ENCODE measurements at regions not wholly inside any gene's neighbourhood (a gene's known extent, or its start where the extent isn't known, plus 50 kb on each side); places are given as distances from the start of the nearest gene placed in this dataset.

DNA sequence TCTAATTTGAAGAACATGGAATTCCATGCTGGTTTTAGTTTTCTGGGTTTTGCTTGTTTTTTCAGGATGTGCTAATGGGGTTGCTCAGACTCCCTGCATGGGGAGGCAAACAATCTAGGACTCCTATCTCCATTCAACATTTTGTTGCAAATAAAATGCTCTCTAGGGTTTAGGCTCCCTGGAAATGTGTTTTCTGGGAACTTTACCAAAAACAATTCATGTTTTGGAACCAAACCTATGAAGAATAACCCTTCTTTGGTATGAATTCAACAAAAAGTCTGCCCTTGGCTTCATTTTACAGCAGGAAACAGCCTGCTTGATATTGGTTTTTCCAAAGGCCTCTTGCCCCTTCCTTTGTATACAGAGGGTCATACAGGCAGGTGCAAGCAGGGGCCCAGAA lies 217.7 kb downstream of the FOXA2 start:
- DNase-seq, result no peak

DNA sequence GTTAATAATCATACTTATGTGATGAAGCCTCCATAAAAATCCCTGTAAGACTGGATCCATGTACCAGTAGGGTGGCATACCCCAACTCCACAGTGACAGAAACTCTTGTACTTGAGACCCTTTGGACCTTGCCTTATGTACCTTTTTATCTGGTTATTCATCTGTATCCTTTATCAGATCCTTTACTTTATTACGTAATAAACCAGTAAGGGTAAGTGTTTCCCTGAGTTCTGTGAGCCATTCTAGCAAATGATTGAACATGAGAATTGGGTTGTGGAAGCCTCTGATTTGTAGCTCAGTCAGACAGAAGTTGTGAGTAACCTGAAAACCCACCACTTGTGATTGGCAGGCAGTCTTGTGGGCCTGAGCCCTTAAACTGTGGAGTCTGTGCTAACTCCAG lies 229.7 kb downstream of the FOXA2 start:
- no peak for DNase-seq

DNA sequence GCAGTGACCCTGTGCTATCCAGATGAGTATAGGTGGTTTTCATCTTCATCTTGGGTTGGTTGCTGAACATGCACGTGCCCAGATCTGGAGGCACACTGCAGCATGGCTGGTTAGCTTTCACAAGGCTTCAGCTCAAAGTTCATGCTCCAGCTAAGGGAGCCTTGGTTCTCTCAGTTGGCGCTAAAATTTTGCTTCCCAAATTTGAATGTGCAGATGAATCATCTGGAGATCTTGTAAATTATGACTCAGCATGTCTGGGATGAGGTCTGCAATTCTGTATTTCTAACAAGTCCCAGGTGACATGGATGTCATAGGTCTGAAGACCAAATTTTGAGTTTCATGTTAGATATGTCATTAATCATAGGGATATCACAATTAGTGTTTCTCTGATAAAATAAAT lies 230.8 kb downstream of the FOXA2 start:
- DNase-seq, result no peak

DNA sequence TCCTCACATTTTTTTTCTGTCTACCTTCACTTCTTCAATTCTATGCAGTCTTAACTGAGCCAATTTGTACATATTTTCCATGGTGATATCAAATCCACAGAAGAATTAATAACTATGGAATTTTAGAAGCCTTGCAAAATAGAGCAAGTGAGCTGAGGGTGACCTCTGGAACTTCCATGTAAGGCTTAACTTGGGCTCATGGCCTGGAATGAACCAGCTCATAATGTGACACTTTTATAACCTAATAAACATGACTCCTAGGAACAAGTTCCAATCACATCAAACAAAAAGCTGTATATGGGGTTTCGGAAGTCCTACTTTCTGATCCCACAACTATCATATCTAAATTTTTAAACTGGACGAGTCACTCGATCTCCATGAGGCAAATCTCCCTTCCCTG lies 232.4 kb downstream of the FOXA2 start:
- no peak for DNase-seq

DNA sequence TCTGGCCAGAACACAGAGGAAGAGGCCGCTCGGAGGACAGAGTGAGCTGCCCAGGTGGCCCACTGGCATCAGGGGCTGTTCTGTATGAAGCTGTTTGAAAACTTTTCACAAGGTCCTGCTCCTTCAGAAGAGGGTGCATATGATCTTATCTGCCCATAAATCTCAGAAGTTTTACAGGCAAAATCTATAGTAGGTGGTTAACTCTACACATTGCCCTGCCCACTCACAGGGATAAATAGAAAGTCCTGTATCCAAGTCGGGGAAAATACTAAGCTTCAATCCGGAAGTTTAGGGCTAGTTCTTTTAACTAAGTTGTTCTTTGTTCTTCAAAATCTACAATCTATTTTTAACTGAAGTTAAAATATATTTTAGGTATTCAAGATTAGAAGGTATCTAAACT lies 233.7 kb downstream of the FOXA2 start:
- no peak for DNase-seq

DNA sequence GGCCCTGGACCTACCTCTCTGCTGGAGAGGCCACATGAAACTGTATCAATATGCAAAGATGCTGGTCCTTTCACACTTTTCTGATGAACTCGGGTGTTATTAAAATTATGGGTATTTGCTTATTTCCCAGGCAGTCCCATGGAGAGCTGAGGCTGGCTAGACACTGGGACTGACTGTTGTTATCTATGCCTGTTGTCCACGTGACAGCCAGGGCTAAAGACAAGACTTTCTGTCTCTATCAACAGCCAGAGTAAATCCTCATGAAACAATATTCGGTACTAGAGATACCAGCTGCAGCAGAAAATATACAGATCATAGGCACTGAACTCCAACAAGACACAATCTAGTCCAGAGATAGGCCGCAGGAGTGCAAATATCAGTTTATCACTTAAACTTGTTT lies 236.4 kb downstream of the FOXA2 start:
- no peak for DNase-seq

DNA sequence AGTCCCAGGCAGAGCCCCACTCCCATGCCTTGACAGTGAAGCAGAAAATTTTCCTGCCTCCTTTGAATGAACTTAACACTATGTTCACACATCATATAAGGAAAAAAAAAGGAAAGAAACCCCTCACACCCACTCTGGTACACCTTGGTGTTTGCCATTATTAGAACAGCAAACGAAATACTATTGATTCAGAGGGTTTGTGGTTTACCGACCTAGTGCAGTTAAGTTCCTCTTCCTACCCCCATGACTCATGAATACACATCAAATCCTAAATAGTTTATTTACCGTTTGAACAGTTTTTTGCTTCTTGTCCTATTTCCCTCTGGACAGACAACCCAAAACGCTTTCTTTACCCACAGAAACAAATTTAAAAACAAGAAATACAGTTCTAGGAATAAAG lies 237.7 kb downstream of the FOXA2 start:
- no peak for DNase-seq

DNA sequence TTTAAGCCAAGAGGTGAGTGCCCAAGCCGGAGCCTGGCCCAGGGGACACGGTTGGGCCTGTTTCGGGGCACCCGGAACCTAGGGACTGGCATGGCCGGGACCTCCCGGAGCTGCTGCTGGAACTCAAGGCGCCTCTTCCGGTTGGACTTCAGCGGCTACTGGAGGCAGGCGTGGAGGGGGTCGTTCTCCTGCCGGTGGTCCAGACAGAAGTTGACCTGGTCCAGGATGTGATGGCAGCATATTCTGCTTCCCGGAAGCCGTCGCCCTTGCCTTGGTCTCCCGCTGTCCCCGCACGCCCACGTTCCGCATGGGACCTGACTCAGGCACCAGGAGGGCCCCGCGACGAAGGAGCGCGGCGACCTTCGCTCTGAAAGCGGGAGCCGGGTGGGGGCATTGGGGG lies 240.8 kb downstream of the FOXA2 start:
- DNase-seq, result no peak

DNA sequence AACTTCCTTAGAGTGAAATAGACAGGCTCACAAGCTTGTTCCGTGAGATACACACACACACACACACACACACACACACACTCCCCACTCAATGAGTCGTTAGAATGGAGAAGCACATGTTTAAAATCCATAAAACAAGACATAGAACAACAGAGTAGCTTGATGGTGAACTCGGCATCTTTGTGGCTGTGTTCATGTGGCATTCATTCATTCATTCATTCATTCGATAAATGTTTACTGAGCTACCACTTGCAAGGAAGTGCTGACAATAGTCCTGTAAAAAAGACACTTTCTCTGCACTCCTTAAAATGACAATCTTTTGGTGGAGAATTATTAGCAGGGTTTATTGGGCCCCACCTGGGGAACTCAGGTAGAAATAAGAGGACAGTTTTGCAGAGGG lies 242.0 kb downstream of the FOXA2 start:
- DNase-seq, result no peak

DNA sequence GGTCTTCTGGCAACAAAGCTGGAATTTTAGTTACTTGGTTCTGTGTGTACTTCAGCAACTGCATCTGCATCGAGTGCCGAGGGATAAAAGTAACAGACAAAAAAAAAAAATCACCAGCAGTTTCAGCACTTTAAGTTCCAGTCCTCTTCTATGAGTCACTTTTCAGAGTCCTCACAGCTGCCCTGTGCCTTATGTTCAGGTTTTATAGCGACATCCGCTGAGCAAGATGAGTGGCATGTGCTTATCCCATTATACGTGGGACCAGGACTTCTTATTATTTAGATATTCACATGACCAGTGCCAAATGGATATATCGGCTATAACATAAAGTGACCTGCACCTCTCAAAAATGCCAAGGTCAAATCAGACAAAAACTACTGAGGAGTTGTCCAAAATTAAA lies 242.9 kb downstream of the FOXA2 start:
- no peak for DNase-seq

DNA sequence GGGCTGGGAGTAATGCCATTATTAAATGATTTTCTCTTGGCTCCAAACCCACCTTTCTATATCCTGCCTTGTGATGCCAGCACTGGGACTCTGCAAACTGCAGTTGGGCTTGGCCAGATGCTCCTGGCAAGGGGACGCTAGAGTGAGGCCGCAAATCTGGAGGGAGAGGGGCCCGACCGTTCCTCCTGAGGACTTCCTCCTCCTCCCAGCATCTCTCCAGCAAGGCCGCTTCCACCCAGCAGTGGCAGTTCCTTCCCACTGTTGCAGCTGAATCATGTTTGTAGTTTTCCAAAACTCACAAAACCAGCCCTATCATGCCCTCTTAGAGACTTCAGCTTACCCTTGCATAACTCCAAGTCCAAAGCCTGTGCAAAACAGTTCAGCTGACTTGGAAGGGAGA lies 244.4 kb downstream of the FOXA2 start:
- DNase-seq, result no peak

DNA sequence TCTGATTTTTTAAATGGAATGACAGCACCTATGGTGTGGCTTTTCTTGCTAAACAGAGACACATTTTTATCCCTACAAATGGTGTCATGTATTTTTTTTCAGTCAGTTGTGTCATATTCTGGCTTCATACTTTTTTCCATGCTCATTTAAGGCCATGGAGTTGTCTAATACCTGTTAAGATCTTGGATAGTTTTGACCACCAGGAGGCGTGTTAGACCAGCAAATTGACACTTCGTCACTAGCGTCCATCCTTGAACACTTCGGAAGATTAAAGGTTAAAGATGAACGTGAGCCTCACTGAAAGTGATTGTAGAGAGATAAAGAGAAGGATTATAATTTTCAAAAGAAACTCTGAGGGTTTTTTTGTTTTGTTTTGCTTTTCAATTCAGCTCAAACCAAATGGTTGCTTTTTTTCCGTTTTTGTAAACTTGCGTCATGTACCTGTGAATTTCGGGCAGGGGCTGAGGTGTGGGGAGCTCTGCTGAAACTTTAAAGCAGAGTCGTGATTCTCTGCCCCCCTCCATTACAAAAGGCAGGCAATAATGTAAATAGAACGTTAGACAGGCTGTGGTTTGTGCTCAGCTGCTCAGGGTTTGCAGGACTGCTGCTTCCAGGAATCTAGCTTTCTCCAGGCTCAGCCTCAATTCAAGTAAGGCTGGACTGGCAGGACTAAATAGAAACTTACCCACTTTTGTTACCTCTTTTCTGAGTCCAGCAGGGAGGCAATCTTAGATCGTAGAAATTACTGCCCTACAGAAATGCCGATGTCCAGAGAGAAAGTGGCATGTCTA lies 245.1 kb downstream of the FOXA2 start:
- peak in 1 of 5 donors; percentile 29 for DNase-seq

DNA sequence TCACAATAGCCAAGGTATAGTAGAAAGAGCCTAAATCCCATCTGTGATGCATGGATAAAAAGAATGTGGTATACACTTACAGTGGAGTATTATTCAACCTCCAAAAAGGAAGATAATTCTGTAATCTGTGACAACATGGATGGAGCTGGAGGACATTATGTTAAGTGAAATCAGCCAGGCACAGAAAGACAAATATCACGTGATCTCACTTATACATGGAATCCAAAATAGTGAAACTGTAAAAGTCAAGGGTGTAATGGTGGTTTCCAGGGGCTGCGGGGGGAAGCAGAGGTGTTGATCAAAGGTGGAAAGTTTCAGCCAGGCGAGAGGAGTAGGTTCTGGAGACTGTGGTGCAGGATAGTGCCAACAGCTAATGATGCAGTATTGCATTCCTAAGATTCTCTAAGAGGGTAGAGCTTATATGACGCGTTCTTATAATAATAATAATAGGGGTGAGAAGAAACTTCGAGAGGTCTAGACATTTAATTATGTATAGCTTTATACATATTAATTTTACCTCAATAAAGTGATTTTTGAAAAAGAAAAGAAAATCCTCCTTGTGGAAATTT lies 246.1 kb downstream of the FOXA2 start:
- no peak for DNase-seq

DNA sequence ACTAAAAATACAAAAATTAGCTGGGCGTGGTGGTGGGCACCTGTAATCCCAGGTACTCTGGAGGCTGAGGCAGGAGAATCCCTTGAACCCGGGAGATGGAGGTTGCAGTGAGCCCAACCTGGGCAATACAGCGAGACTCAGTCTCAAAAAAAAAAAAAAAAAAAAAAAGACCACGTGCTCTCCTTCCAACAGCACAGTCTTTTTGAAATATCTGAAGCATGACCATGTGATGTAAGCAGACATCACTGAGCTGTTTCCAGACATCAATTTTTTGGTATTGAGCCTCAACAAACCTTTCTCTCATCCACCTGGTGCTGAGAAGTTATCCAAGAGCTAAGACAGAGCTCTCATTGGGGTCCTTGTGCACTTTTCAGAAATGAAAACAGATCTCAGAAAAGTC lies 249.2 kb downstream of the FOXA2 start:
- DNase-seq, result no peak

DNA sequence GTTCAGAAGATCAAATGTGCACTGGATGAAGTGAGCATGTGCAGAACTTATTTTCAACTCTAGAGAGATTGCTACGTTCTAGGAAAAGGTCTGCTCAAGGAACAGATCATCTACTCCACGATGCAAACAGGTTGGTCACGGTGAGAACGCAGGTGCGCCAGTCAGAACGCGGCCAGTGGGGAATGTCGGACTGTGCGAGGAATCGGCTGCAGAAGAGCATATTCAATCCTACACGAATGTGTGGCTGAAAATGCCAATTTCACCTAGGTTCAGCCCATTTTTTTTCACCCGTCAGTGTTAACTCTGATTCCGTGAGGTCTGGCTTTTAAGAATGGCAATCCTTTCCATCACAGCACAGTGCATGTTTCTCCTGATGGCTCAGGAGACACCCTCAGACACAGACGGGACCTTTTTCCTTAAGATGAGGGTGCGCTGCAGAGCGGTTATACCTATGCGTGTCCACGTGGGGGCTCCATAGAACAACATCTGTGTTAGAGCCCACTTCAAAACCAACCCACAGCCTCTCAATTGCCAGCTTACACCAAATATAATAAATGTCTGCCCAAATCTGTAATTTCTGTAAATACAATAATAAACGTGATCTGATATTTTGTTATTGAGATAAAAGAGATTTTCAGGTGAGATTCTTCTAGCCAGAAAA lies 250.4 kb downstream of the FOXA2 start:
- peak in 1 of 5 donors; percentile 27 for DNase-seq

DNA sequence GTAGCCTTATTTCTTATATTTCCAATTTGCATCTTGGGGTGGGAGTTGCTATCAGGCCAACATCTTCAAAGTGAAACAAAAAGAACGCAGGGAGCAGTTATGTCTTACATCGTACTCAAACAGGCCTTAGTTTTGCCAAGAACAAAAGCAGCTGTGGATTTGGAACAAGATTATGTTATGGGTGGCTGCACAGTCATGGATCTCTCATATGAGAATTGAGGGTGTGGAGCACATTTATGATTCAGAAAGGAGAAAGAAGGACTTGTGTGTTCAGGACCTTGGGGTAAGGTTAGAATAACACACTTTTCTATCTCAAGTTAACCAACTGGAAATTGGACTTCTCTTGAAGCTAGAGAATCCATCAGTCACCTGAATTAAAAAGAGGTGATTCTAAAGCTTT lies 259.9 kb downstream of the FOXA2 start:
- no peak for DNase-seq

DNA sequence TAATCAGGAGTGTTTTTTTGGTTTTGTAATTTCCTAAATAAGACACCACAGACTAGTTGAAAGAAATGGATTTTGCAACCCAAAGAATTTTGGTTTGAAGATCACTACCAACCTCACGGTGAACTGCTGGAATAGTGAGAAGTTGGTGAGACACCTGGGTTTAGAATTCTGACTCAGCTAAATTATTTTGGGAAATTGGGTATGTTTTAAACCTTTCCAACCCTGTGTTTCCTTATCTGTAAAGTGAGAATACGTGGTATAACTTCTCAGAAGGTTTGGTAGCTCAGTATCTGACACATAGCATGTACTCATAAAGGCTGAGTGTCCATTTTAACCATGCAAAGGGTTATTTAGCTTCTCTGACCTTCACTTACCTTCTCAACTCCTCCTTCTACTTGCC lies 261.9 kb downstream of the FOXA2 start:
- DNase-seq, result no peak

DNA sequence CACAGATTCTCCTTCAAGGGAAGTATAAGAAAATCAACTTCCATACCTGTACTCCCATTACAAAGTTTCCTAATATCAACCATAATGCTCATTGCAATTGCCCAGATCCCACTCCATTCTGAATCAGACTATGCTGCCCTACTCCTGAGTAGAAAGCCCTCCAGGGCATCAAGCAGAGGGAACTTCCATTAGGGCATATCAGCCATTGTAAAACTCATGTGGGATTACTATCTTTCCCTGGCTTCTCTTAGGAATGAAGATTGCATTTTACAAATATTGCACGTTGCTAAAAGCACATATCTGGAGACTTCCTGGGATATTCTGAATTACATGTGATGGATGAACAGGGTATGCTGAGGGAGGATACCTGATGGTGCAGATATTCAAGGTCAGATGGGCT lies 263.2 kb downstream of the FOXA2 start:
- DNase-seq, result no peak

DNA sequence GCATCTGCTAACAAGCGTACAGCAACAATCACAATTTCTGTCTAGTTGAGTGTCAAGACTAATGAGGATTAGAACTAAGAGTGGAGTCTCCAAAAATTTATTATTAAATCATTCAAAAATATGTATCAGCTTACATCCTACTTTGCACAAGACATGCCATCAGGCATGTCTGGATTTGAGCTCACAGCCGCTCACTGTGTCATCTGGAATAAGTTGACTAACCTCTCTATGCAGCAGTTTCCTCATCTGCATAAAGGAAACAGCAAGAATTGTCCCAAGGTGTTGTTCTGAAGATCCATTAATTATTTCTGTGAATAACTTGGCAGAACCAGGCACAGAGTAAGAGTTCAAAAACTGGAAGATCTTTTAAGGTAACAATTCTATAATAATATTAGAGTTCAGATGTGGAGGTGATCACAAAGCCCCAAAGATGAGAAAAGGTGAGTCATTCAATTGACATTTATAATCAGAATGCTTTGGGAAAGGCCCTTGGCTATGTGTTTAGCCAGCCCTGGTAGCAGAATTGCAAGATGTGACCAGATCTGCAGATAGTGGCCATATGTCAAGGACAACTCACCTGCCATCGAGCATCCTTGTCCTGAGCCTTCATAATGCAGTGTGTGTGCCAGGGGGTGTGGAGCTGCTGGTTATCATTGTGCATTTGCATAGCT lies 264.0 kb downstream of the FOXA2 start:
- no peak for DNase-seq

DNA sequence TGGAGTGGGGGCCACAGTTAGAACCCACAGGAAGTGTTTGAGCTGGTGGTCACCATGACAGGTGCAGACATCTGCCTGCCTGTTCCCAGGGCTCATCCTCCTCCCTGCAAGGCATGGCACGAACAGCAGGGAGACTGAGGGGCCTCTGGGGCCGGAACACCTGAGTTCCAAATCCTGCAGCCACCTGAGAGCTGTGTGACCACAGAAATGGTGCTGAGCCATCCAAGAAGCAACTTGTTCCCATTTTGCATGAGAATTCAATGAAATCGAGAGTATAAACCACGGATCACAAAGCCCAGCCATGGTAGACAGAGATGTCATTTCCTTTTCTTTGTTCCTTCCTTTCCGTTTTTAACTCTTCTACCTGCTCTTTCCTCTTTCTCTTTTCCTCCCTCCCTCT lies 268.6 kb downstream of the FOXA2 start:
- no peak for DNase-seq

DNA sequence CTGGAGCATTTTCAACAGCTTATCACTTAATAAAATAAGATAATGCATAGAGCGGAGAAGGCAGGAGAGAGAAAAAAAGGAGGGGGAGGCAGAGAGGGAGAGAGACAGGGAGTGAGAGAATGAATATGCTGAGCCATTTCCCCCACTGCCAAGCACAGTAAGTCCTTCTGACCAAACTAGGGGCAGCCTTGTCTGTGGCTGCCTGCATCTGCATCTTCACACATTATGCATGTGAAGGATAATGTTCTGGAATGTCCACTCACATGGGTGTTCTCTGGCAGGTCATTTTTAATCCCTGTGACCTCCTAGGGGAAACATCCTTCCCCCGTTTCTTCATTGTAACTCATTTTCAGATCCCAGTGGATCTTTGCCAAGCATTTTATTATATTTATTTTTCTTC lies 269.3 kb downstream of the FOXA2 start:
- no peak for DNase-seq

DNA sequence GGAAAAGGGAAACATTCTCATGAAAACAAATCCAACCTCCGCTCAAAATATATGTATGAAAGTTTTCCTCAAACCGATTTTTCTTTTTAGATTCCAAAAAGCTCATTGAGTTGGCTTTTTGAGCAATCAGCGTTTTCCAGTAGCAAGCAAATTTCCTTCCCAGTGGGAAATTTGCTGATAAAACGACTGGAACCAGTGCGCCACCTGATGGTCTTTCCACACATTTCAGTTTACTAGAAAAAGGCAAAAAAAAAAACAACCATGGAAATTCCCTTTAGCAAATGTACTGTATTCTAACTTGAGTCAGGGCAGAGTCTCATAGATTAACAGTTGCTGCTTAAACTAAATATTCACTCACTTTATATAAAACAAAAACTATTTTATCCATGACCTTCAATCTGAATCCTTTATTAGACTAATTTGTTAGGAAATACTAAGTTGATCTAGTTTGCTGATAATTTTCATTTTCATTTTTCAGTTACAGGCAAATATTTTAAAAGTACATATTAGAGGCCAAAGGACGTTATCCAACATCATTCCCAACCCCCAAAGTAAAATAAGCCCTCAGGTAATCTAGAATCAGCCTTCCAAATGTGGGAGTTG lies 271.5 kb downstream of the FOXA2 start:
- DNase-seq, result no peak

DNA sequence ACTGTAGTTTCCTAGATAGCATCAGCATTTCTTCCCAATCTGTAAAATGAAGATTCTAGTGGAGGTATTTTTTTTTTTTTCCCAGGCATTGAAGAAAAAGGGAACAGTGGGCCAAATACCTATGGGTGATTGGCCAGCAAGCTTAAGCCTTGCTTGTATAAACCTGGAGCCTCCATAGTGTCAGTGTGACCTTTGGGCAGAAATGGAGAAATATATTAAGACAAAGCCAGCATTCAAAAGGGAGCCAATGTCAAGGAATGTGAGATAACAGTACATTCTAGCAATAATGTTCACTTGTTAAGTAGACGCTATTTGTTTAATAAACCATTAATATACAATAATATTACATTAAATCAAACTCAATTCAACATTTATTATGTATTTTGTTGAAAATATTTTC lies 275.4 kb downstream of the FOXA2 start:
- no peak for DNase-seq

Measured in T-helper 1 cell (primary cell).